Stimulated activated CD8-positive, alpha-beta memory T cell treated with anti-CD3 and anti-CD28 coated beads, Interleukin-15, amount 100 ng/mL, for 1 hour (primary cell): ENCODE measurements at regions not wholly inside any gene's neighbourhood (a gene's known extent, or its start where the extent isn't known, plus 50 kb on each side); places are given as distances from the start of the nearest gene placed in this dataset.

Experiments
- DNase-seq: peaks from one replicate; pipeline ENCODE4 v3.0.0-alpha.2; 2020; ENCODE audit warnings: low read depth

GRCh38 chr14:97723819-97724218, 926.6 kb downstream of the VRK1 start:
- DNase-seq, result no peak

- no peak for DNase-seq
These were observed 927.1 kb downstream of the VRK1 start for GRCh38 chr14:97724265-97724731.

- no peak for DNase-seq
These were observed 929.5 kb downstream of the VRK1 start for GRCh38 chr14:97726676-97727075.

GRCh38 chr14:97730706-97731105, 933.5 kb downstream of the VRK1 start:
- DNase-seq, result no peak

GRCh38 chr14:97731800-97732199, 934.6 kb downstream of the VRK1 start:
- no peak for DNase-seq

- DNase-seq, result no peak
These were observed 950.1 kb downstream of the VRK1 start for GRCh38 chr14:97747316-97747715.

- no peak for DNase-seq
These were observed 951.4 kb downstream of the VRK1 start for GRCh38 chr14:97748616-97749015.

- no peak for DNase-seq
These were observed 960.3 kb downstream of the VRK1 start for GRCh38 chr14:97757491-97757890.

GRCh38 chr14:97760050-97760449, 962.9 kb downstream of the VRK1 start:
- DNase-seq, result no peak

- no peak for DNase-seq
These were observed 965.2 kb downstream of the VRK1 start for GRCh38 chr14:97762386-97762785.

- no peak for DNase-seq
These were observed 974.3 kb downstream of the VRK1 start for GRCh38 chr14:97771340-97772045.

GRCh38 chr14:97773598-97773997, 976.4 kb downstream of the VRK1 start:
- DNase-seq, result no peak

GRCh38 chr14:97776890-97777558, 979.8 kb downstream of the VRK1 start:
- no peak for DNase-seq

- no peak for DNase-seq
These were observed 980.6 kb downstream of the VRK1 start for GRCh38 chr14:97777622-97778355.

GRCh38 chr14:97779140-97779539, 982.0 kb downstream of the VRK1 start:
- no peak for DNase-seq

- no peak for DNase-seq
These were observed 983.6 kb downstream of the VRK1 start for GRCh38 chr14:97780804-97781203.

GRCh38 chr14:97781961-97782360, 984.8 kb downstream of the VRK1 start:
- DNase-seq, result no peak

GRCh38 chr14:97782871-97783414, 985.8 kb downstream of the VRK1 start:
- no peak for DNase-seq

GRCh38 chr14:97785495-97785894, 988.3 kb downstream of the VRK1 start:
- no peak for DNase-seq

- no peak for DNase-seq
These were observed 991.2 kb downstream of the VRK1 start for GRCh38 chr14:97788364-97788763.

- DNase-seq, result no peak
These were observed 991.8 kb downstream of the VRK1 start for GRCh38 chr14:97788846-97789526.

GRCh38 chr14:97791072-97791471, 993.9 kb downstream of the VRK1 start:
- DNase-seq, result no peak
